ENCODE measurements at regions not wholly inside any gene's neighbourhood (a gene's known extent, or its start where the extent isn't known, plus 50 kb on each side); places are given as distances from the start of the nearest gene placed in this dataset.
A peak's percentile ranks its signal among the peaks of the same experiment; 100 is the strongest.

GRCh38 chr22:48313175-48313830, 1514.4 kb downstream of the BRD1 start:
- DNase-seq (ENCODE audit: low spot score) = no peak
- no peak overlapping the region for H3K4me3 ChIP-seq
- TF ChIP-seq CTCF (IDR thresholded peaks at IDR 0.05) = no peak
- H3K9me3 ChIP-seq = peaks cover 0 to 18% of the 10 kb centered on the region in 2 donors
- no peaks in the 10 kb centered on the region for H3K27me3 ChIP-seq
- H3K27ac ChIP-seq = no peak overlapping the region
- H3K4me1 ChIP-seq = no peaks in the 10 kb centered on the region
- H3K36me3 ChIP-seq = no peaks in the 10 kb centered on the region

GRCh38 chr22:48310740-48311139, 1516.9 kb downstream of the BRD1 start:
- no peaks in the 10 kb centered on the region for H3K27me3 ChIP-seq
- no peaks in the 10 kb centered on the region for H3K4me1 ChIP-seq
- H3K9me3 ChIP-seq = peaks cover 0 to 18% of the 10 kb centered on the region in 2 donors
- H3K4me3 ChIP-seq = no peak overlapping the region
- TF ChIP-seq CTCF (IDR thresholded peaks at IDR 0.05) = no peak
- H3K36me3 ChIP-seq = no peaks in the 10 kb centered on the region
- H3K27ac ChIP-seq = no peak overlapping the region
- DNase-seq (ENCODE audit: low spot score) = peak; percentile 34

- peak; percentile 18 for DNase-seq (ENCODE audit: low spot score)
- Histone ChIP-seq H3K27me3 (no peaks in the 10 kb centered on the region), H3K36me3 (no peaks in the 10 kb centered on the region), H3K27ac (no peak overlapping the region), H3K9me3 (peaks cover 0 to 18% of the 10 kb centered on the region in 2 donors), H3K4me1 (no peaks in the 10 kb centered on the region), H3K4me3 (no peak overlapping the region)
- TF ChIP-seq CTCF (IDR thresholded peaks at IDR 0.05) = no peak
Observed at GRCh38 chr22:48310289-48310688, 1517.4 kb downstream of the BRD1 start.

GRCh38 chr22:48309836-48310235, 1517.8 kb downstream of the BRD1 start:
- no peak for DNase-seq (ENCODE audit: low spot score)
- Histone ChIP-seq H3K4me3 (no peak overlapping the region), H3K4me1 (no peaks in the 10 kb centered on the region), H3K9me3 (peaks cover 0 to 18% of the 10 kb centered on the region in 2 donors), H3K27ac (no peak overlapping the region), H3K36me3 (no peaks in the 10 kb centered on the region), H3K27me3 (no peaks in the 10 kb centered on the region)
- no peak for TF ChIP-seq CTCF (IDR thresholded peaks at IDR 0.05)

- Histone ChIP-seq H3K27me3 (no peaks in the 10 kb centered on the region), H3K27ac (no peak overlapping the region), H3K9me3 (peaks cover 0 to 18% of the 10 kb centered on the region in 2 donors), H3K4me1 (no peaks in the 10 kb centered on the region), H3K36me3 (no peaks in the 10 kb centered on the region), H3K4me3 (no peak overlapping the region)
- DNase-seq (ENCODE audit: low spot score) = peak; percentile 9
- no peak for TF ChIP-seq CTCF (IDR thresholded peaks at IDR 0.05)
Observed at GRCh38 chr22:48309115-48309705, 1518.5 kb downstream of the BRD1 start.

All from right atrium auricular region (tissue), 2 donors.